GM23338 (cell line): ENCODE measurements at regions not wholly inside any gene's neighbourhood (a gene's known extent, or its start where the extent isn't known, plus 50 kb on each side); places are given as distances from the start of the nearest gene placed in this dataset.

ENCODE experiments used
- ATAC-seq: fragments of 200-7000 bp; cut with Tn5 transposase; 3 replicates; pipeline ENCODE4 v1.9.1; 2020
- DNase-seq: peaks from one replicate; pipeline ENCODE4 v3.0.0-alpha.2; 2015; ENCODE audit warnings: low spot score
- H2AFZ ChIP-seq: fragments of 200-600 bp; sonication (generic); 2 replicates; pipeline ENCODE4 v1.8.0; 2016; ENCODE audit warnings: antibody characterized with exemption, mild to moderate bottlenecking, moderate library complexity
- H3F3A ChIP-seq: fragments of 200-600 bp; sonication (generic); replicated peaks from 2 replicates; pipeline ENCODE4 v1.8.0; 2017; ENCODE audit warnings: antibody characterized with exemption, mixed run types, low read depth
- H3K27ac ChIP-seq: fragments of 200-600 bp; sonication (generic); 2 replicates; pipeline ENCODE4 v1.6.1; 2016; ENCODE audit warnings: low read depth
- H3K27me3 ChIP-seq: fragments of 200-600 bp; sonication (generic); 2 replicates; pipeline ENCODE4 v1.8.0; 2016; ENCODE audit warnings: mild to moderate bottlenecking, mixed run types, moderate library complexity; ENCODE audit not compliant: insufficient read depth
- H3K36me3 ChIP-seq: fragments of 200-600 bp; sonication (generic); 2 replicates; pipeline ENCODE4 v1.8.0; 2016; ENCODE audit warnings: mild to moderate bottlenecking; ENCODE audit not compliant: insufficient read depth
- H3K4me1 ChIP-seq: fragments of 200-600 bp; sonication (generic); 2 replicates; pipeline ENCODE4 v1.8.0; 2016; ENCODE audit warnings: mild to moderate bottlenecking, moderate library complexity; ENCODE audit not compliant: insufficient read depth
- H3K4me2 ChIP-seq: fragments of 200-600 bp; sonication (generic); 2 replicates; pipeline ENCODE4 v1.7.1; 2017; ENCODE audit warnings: mixed run types
- H3K4me3 ChIP-seq: fragments of 200-600 bp; sonication (generic); 2 replicates; pipeline ENCODE4 v1.6.1; 2016; ENCODE audit warnings: mixed run types
- H3K79me2 ChIP-seq: fragments of 200-600 bp; sonication (generic); replicated peaks from 2 replicates; pipeline ENCODE4 v1.8.0; 2017; ENCODE audit warnings: mild to moderate bottlenecking; ENCODE audit not compliant: insufficient read depth
- H3K9me2 ChIP-seq: fragments of 200-600 bp; sonication (generic); 2 replicates; pipeline ENCODE4 v1.8.0; 2017; ENCODE audit not compliant: insufficient read depth
- H4K20me1 ChIP-seq: fragments of 200-600 bp; sonication (generic); replicated peaks from 2 replicates; pipeline ENCODE4 v1.8.0; 2017; ENCODE audit warnings: mild to moderate bottlenecking; ENCODE audit not compliant: insufficient read depth
- H3K27ac Mint-ChIP-seq: 2 replicates; pipeline ENCODE4 v1.8.0; 2020; ENCODE audit warnings: inconsistent platforms, mild to moderate bottlenecking, moderate library complexity, mixed read lengths
- H3K27me3 Mint-ChIP-seq: 3 replicates; pipeline ENCODE4 v1.8.0; 2022; ENCODE audit warnings: low read depth, mild to moderate bottlenecking, moderate library complexity, mixed read lengths, inconsistent platforms; ENCODE audit not compliant: insufficient read depth, poor library complexity
- H3K36me3 Mint-ChIP-seq: 3 replicates; pipeline ENCODE4 v1.8.0; 2021; ENCODE audit warnings: low read depth, mild to moderate bottlenecking, inconsistent platforms, moderate library complexity, mixed read lengths
- H3K4me1 Mint-ChIP-seq: 3 replicates; pipeline ENCODE4 v1.8.0; 2020; ENCODE audit warnings: mild to moderate bottlenecking, inconsistent platforms, mixed read lengths
- H3K4me3 Mint-ChIP-seq: 3 replicates; pipeline ENCODE4 v1.8.0; 2021; ENCODE audit warnings: moderate library complexity, mild to moderate bottlenecking, inconsistent platforms, mixed read lengths
- H3K9me3 Mint-ChIP-seq: 3 replicates; pipeline ENCODE4 v1.8.0; 2020; ENCODE audit warnings: moderate library complexity, mild to moderate bottlenecking, inconsistent platforms, mixed read lengths
- CREB1 ChIP-seq: fragments of 250-450 bp; sonication (Bioruptor Pico); IDR thresholded peaks from 2 replicates; pipeline ENCODE4 v1.5.0; 2020; ENCODE audit warnings: low read depth, mild to moderate bottlenecking, moderate library complexity
- CTCF ChIP-seq, 2 experiments: fragments of 200-600 bp in 1 of 2; sonication (generic) in 1 of 2; conservative IDR thresholded peaks; 2 replicates each; pipeline versions ENCODE4 v1.5.1 to v1.6.1; 2016 to 2017; ENCODE audit warnings: antibody characterized with exemption in 2 of 2, low read depth in 2 of 2, mild to moderate bottlenecking in 2 of 2, moderate library complexity in 1 of 2
- EZH2 ChIP-seq: fragments of 200-600 bp; sonication (generic); IDR thresholded peaks from one replicate; pipeline ENCODE4 v1.8.0; 2017; ENCODE audit warnings: antibody characterized with exemption, mild to moderate bottlenecking, low read depth; ENCODE audit not compliant: unreplicated experiment
- EZH2phosphoT487 ChIP-seq: fragments of 200-600 bp; sonication (generic); IDR thresholded peaks from one replicate; pipeline ENCODE4 v1.8.1; 2018; ENCODE audit warnings: antibody characterized with exemption; ENCODE audit not compliant: unreplicated experiment
- JUNB ChIP-seq: IDR thresholded peaks from one replicate; pipeline ENCODE4 v1.6.1; 2016; ENCODE audit warnings: antibody characterized with exemption; ENCODE audit not compliant: unreplicated experiment
- NANOG ChIP-seq: IDR thresholded peaks from 2 replicates; pipeline ENCODE4 v1.6.1; 2016; ENCODE audit warnings: antibody characterized with exemption, borderline replicate concordance
- POLR2AphosphoS5 ChIP-seq: IDR thresholded peaks from 2 replicates; pipeline ENCODE4 v1.6.1; 2016; ENCODE audit warnings: antibody characterized with exemption, low read depth
- REST ChIP-seq: IDR thresholded peaks from one replicate; pipeline ENCODE4 v1.6.1; 2018; ENCODE audit warnings: antibody characterized with exemption; ENCODE audit not compliant: unreplicated experiment
- STAT1 ChIP-seq: IDR thresholded peaks from one replicate; pipeline ENCODE4 v1.6.1; 2016; ENCODE audit warnings: antibody characterized with exemption; ENCODE audit not compliant: unreplicated experiment
- ZNF114 ChIP-seq: fragments of 250-450 bp; sonication (Bioruptor Pico); IDR thresholded peaks from 2 replicates; pipeline ENCODE4 v1.5.0; 2020; ENCODE audit warnings: mild to moderate bottlenecking, moderate library complexity
- ZNF331 ChIP-seq: fragments of 250-450 bp; sonication (Bioruptor Pico); IDR thresholded peaks from 2 replicates; pipeline ENCODE4 v1.5.0; 2020; ENCODE audit warnings: low read depth, mild to moderate bottlenecking, moderate library complexity
- ZNF462 ChIP-seq: fragments of 250-450 bp; sonication (Bioruptor Pico); IDR thresholded peaks from 2 replicates; pipeline ENCODE4 v1.5.0; 2020; ENCODE audit warnings: mild to moderate bottlenecking, moderate library complexity
- TF ChIP-seq, protein P1 (sequence below): IDR thresholded peaks from 2 replicates; pipeline ENCODE4 v1.6.1; 2016; ENCODE audit warnings: antibody characterized with exemption

DNA sequence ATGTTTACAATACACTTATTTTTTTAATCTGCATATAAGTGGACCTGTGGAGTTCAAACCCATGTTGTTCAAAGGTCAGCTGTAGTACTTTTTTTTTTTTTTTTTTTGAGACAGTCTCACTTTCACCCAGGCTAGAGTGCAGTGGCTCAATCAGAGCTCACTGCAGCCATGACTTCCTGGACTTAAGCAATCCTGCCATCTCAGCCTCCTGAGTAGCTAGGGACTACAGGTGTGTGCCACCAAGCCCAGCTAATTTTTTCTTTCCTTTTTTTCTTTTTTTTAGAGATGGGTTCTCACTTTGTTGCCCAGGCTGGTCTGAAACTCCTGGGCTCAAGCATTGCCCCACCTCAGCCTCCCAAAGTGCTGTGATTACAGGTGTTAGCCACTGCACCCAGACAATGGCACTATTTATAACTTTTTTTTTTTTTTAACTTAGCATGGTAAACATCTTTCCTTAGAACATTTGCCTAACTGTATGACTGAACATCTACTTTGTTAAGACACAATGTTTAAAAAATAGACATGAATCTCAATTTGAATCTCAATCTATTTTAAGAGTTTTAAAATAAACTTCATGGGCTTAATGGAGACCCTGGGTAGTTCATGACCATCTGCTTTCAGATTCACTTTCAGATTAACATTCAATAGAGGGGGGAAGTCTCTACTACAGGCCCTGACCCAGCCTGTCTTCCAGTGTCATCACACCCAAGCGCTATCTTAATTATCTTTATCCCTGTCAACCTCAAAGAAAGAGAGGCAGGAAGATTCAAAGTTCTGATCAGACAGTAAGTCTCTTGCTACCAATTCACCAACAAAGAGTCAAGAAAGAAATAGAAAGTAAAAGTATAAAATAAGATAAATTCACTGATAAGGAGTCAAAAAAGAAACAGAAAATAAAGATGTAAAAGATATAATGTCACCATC is 97.7 kb upstream of the DOCK9 start:
- no peaks in the 10 kb centered on the region for H3K27me3 ChIP-seq
- H3K27ac ChIP-seq = no peak overlapping the region
- no peaks in the 10 kb centered on the region for H3F3A ChIP-seq
- no peak overlapping the region for H3K4me3 ChIP-seq
- H4K20me1 ChIP-seq = no peaks in the 10 kb centered on the region; the same call in 1 of the 2 replicates
- Mint-ChIP-seq H3K27ac (no peak overlapping the region), H3K27me3 (no peaks in the 10 kb centered on the region), H3K36me3 (no peaks in the 10 kb centered on the region), H3K4me1 (no peaks in the 10 kb centered on the region), H3K4me3 (no peak overlapping the region), H3K9me3 (no peaks in the 10 kb centered on the region)
- no peak overlapping the region for H2AFZ ChIP-seq
- peaks cover 9% of the 10 kb centered on the region; the same call in 1 of the 2 replicates for H3K79me2 ChIP-seq
- DNase-seq (no peak), ATAC-seq (no peak)
- no peaks in the 10 kb centered on the region for H3K36me3 ChIP-seq
- TF ChIP-seq CTCF (conservative IDR thresholded peaks at IDR 0.05; ENCODE audit: low read depth in 2 of 2) = no peak
- TF ChIP-seq CREB1 (CRISPR knock-in tag) = no peak
- TF ChIP-seq ZNF331 (CRISPR knock-in tag) = no peak
- TF ChIP-seq POLR2AphosphoS5 = no peak
- TF ChIP-seq EZH2 = no peak
- TF ChIP-seq ZNF462 (CRISPR knock-in tag) = no peak
- TF ChIP-seq EZH2phosphoT487 = no peak
- no peak for TF ChIP-seq STAT1
- TF ChIP-seq, protein P1, sequence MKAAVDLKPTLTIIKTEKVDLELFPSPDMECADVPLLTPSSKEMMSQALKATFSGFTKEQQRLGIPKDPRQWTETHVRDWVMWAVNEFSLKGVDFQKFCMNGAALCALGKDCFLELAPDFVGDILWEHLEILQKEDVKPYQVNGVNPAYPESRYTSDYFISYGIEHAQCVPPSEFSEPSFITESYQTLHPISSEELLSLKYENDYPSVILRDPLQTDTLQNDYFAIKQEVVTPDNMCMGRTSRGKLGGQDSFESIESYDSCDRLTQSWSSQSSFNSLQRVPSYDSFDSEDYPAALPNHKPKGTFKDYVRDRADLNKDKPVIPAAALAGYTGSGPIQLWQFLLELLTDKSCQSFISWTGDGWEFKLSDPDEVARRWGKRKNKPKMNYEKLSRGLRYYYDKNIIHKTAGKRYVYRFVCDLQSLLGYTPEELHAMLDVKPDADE = no peak
- no peak for TF ChIP-seq JUNB
- TF ChIP-seq ZNF114 (CRISPR knock-in tag) = no peak
- no peak for TF ChIP-seq NANOG
- TF ChIP-seq REST = no peak
- H3K4me1 ChIP-seq = no peaks in the 10 kb centered on the region; the same call in 1 of the 2 replicates
- H3K4me2 ChIP-seq = no peak overlapping the region
- no peaks in the 10 kb centered on the region for H3K9me2 ChIP-seq
